ENCODE measurements at regions not wholly inside any gene's neighbourhood (a gene's known extent, or its start where the extent isn't known, plus 50 kb on each side); places are given as distances from the start of the nearest gene placed in this dataset.

GRCh38 chr7:149606826-149607225 lies 109.2 kb upstream of the ZNF746 start:
- intact Hi-C loops (cut with micrococcal nuclease): no loop called here
- Histone ChIP-seq H3K4me2 (replicated peaks; ENCODE audit: extremely low read depth, low read length, poor library complexity, severe bottlenecking) (no peak overlapping the region), H3K27ac (ENCODE audit: low read depth in 1 of 2, low read length in 2 of 2) (no peak overlapping the region), H4K20me1 (ENCODE audit: insufficient read depth, low read length) (peaks cover 15% of the 10 kb centered on the region), H3K36me3 (replicated peaks in 1 of 2; ENCODE audit: control insufficient read depth in 1 of 2, insufficient read depth in 2 of 2, low read length in 2 of 2) (peaks cover 48 to 92% of the 10 kb centered on the region in 2 donors), H3K9me3 (replicated peaks in 1 of 2; ENCODE audit: control insufficient read depth in 1 of 2, insufficient read depth in 1 of 2, low read length in 2 of 2) (no peaks in the 10 kb centered on the region), H2AFZ (ENCODE audit: insufficient read depth, low read depth, low read length, poor library complexity, severe bottlenecking) (no peak overlapping the region), H3K4me1 (ENCODE audit: control insufficient read depth in 1 of 2, insufficient read depth in 2 of 2, low read length in 2 of 2) (no peaks in the 10 kb centered on the region), H3K4me3 (replicated peaks in 1 of 3; ENCODE audit: low read depth in 2 of 3, low read length in 3 of 3) (no peak overlapping the region), H3K9ac (ENCODE audit: insufficient read depth, low read length, poor library complexity, severe bottlenecking) (no peak overlapping the region), H3K27me3 (ENCODE audit: control insufficient read depth in 2 of 2, insufficient read depth in 2 of 2, low read length in 2 of 2) (no peaks in the 10 kb centered on the region), H3K79me2 (ENCODE audit: insufficient read depth, low read length) (no peaks in the 10 kb centered on the region)
- Mint-ChIP-seq H3K27me3 (ENCODE audit: low read depth in 3 of 3) (peaks cover 0 to 2% (median 0%) of the 10 kb centered on the region in 3 donors), H3K9me3 (peaks cover 0 to 4% (median 0%) of the 10 kb centered on the region in 7 donors), H3K36me3 (peaks cover 68 to 86% of the 10 kb centered on the region in 2 donors), H3K4me1 (peaks cover 13% of the 10 kb centered on the region), H3K27ac (peak overlapping the region in 1 of 7 donors; percentile 16), H3K4me3 (no peak overlapping the region)
- TF ChIP-seq CTCF (IDR thresholded peaks at IDR 0.05): no peak
- 100% methylated on average over 3 of the region's 4 CpGs for WGBS (ENCODE audit: insufficient coverage)
- no peak for DNase-seq

DNA sequence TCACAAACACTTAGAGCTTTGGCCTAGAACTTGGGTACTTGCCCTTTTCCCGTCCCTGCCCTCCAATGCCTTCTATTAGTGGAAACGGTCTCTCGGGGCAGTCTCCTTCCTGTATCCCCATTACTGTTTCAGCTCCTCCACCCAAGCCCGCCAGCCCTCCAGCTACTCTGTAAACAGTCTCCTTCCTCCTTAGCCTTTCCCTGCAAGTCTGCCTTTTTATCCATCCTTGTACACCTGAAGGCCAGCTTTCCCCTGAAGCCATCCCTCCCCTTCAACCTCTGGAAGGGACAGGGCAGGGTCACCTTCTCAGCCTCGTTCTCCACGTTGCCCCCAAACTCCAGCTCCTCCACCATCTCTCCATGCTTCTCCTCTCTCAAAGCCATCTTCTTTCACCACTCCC lies 108.1 kb upstream of the ZNF746 start:
- Histone ChIP-seq H3K4me2 (replicated peaks; ENCODE audit: extremely low read depth, low read length, poor library complexity, severe bottlenecking) (no peak overlapping the region), H3K27me3 (ENCODE audit: control insufficient read depth in 2 of 2, insufficient read depth in 2 of 2, low read length in 2 of 2) (no peaks in the 10 kb centered on the region), H3K4me3 (replicated peaks in 1 of 3; ENCODE audit: low read depth in 2 of 3, low read length in 3 of 3) (no peak overlapping the region), H3K4me1 (ENCODE audit: control insufficient read depth in 1 of 2, insufficient read depth in 2 of 2, low read length in 2 of 2) (peaks cover 0 to 9% of the 10 kb centered on the region in 2 donors), H3K27ac (ENCODE audit: low read depth in 1 of 2, low read length in 2 of 2) (no peak overlapping the region), H3K36me3 (replicated peaks in 1 of 2; ENCODE audit: control insufficient read depth in 1 of 2, insufficient read depth in 2 of 2, low read length in 2 of 2) (peaks cover 38 to 88% of the 10 kb centered on the region in 2 donors), H3K9ac (ENCODE audit: insufficient read depth, low read length, poor library complexity, severe bottlenecking) (no peak overlapping the region), H3K9me3 (replicated peaks in 1 of 2; ENCODE audit: control insufficient read depth in 1 of 2, insufficient read depth in 1 of 2, low read length in 2 of 2) (no peaks in the 10 kb centered on the region), H4K20me1 (ENCODE audit: insufficient read depth, low read length) (peaks cover 15% of the 10 kb centered on the region), H2AFZ (ENCODE audit: insufficient read depth, low read depth, low read length, poor library complexity, severe bottlenecking) (no peak overlapping the region), H3K79me2 (ENCODE audit: insufficient read depth, low read length) (no peaks in the 10 kb centered on the region)
- no peak overlapping the region for H3K4me3 Mint-ChIP-seq
- H3K27me3 Mint-ChIP-seq (ENCODE audit: low read depth in 3 of 3): peaks cover 0 to 8% (median 0%) of the 10 kb centered on the region in 3 donors
- DNase-seq: no peak
- intact Hi-C loops (cut with micrococcal nuclease): no loop called here
- no peak for TF ChIP-seq CTCF (IDR thresholded peaks at IDR 0.05)
- H3K36me3 Mint-ChIP-seq: peaks cover 66 to 88% of the 10 kb centered on the region in 2 donors
- H3K27ac Mint-ChIP-seq: peak overlapping the region in 2 of 7 donors; percentile 38 to 62
- peaks cover 23% of the 10 kb centered on the region for H3K4me1 Mint-ChIP-seq
- H3K9me3 Mint-ChIP-seq: peaks cover 0 to 5% (median 0%) of the 10 kb centered on the region in 7 donors
- WGBS (ENCODE audit: insufficient coverage): 41% methylated on average over 6 of the region's 6 CpGs

Measured in CD14-positive monocyte (primary cell).